DND-41 (cell line): ENCODE measurements at regions not wholly inside any gene's neighbourhood (a gene's known extent, or its start where the extent isn't known, plus 50 kb on each side); places are given as distances from the start of the nearest gene placed in this dataset.

ENCODE experiments used
- ATAC-seq: fragments of 200-7000 bp; cut with Tn5 transposase; 3 replicates; pipeline ENCODE4 v1.9.1; 2021; ENCODE audit warnings: low read depth; ENCODE audit not compliant: insufficient read depth
- DNase-seq: peaks from one replicate; pipeline ENCODE4 v3.0.0-alpha.2; 2020
- H2AFZ ChIP-seq: 2 replicates; pipeline ENCODE4 v1.6.0; 2012; ENCODE audit warnings: low read depth, low read length
- H3K27ac ChIP-seq: 2 replicates; pipeline ENCODE4 v1.5.1; 2012; ENCODE audit warnings: low read length, inconsistent platforms
- H3K27me3 ChIP-seq: fragments of 200-600 bp; sonication (generic); 2 replicates; pipeline ENCODE4 v1.6.0; 2012; ENCODE audit warnings: low read length, mild to moderate bottlenecking, inconsistent platforms; ENCODE audit not compliant: insufficient read depth, poor library complexity
- H3K36me3 ChIP-seq: 2 replicates; pipeline ENCODE4 v1.5.1; 2012; ENCODE audit warnings: low read length, inconsistent platforms; ENCODE audit not compliant: insufficient read depth
- H3K4me1 ChIP-seq: 2 replicates; pipeline ENCODE4 v1.5.1; 2012; ENCODE audit warnings: mild to moderate bottlenecking, low read length; ENCODE audit not compliant: insufficient read depth
- H3K4me2 ChIP-seq: 2 replicates; pipeline ENCODE4 v1.6.0; 2012; ENCODE audit warnings: mild to moderate bottlenecking, moderate library complexity, low read length, inconsistent platforms; ENCODE audit not compliant: insufficient read depth
- H3K4me3 ChIP-seq, 2 experiments: fragments of 200-600 bp in 1 of 2; shearing (Covaris generic) in 1 of 2; 2 replicates each; pipeline ENCODE4 v1.5.1; 2012 to 2016; ENCODE audit warnings: inconsistent platforms in 2 of 2, low read length in 2 of 2, mild to moderate bottlenecking in 2 of 2, low read depth in 1 of 2, moderate library complexity in 1 of 2
- H3K79me2 ChIP-seq: 2 replicates; pipeline ENCODE4 v1.6.0; 2012; ENCODE audit warnings: low read length, inconsistent platforms; ENCODE audit not compliant: insufficient read depth
- H3K9ac ChIP-seq: 2 replicates; pipeline ENCODE4 v1.6.0; 2012; ENCODE audit warnings: low read depth, mild to moderate bottlenecking, inconsistent platforms, low read length, moderate library complexity
- H3K9me3 ChIP-seq: 2 replicates; pipeline ENCODE4 v1.5.1; 2012; ENCODE audit warnings: low read length, moderate library complexity, mild to moderate bottlenecking, inconsistent platforms; ENCODE audit not compliant: insufficient read depth, severe bottlenecking
- H4K20me1 ChIP-seq: 2 replicates; pipeline ENCODE4 v1.6.0; 2012; ENCODE audit warnings: low read length; ENCODE audit not compliant: insufficient read depth
- EZH2 ChIP-seq: IDR thresholded peaks from 3 replicates; pipeline ENCODE4 v1.6.1; 2012; ENCODE audit warnings: borderline replicate concordance, low read depth, mild to moderate bottlenecking, moderate library complexity, low read length, inconsistent platforms; ENCODE audit not compliant: severe bottlenecking
- TF ChIP-seq, protein P1 (sequence below): IDR thresholded peaks from 2 replicates; pipeline ENCODE4 v1.5.1; 2012; ENCODE audit warnings: borderline replicate concordance, low read length, moderate library complexity, mild to moderate bottlenecking; ENCODE audit not compliant: poor library complexity, severe bottlenecking; ENCODE audit errors: extremely low read depth

DNA sequence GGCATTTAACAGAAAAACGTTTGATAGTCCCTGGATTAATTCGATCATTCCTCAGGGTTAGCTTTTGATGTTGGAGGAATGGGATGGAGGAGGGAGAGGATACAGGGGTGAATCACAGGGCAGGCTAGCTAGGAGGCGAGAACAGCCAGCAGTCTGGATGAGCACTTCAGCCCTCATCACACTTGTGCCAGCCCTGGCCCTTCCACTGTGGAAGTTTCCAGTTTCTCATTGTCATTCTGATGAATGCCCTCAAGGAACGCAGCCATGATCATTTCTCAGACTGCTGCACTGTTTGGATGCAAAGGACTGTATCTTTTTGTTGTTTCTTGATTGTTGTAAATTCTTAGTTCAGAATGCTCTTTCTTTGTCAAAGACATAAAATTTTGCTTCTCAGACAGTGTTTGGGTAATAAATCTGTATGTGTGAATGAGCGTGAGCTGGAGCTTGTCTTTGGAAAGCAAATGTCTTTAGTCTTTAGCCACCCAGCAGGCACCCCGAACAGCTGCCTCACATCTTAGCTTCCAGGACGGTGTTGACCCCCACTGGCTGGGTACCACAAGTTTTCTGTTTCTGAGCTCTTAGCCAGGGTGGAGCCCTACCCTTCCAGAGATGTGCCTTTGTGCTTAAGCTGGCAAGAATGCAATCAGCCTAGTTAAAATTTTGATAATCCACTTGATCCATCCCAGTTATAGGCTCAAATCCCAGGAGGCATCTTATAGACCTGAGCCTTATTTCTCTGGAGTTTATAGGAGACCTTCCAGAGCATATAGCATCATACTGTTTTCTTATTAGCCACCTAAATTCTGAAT is 121.1 kb downstream of the PDCD6IP start:
- H3K36me3 ChIP-seq, result no peaks in the 10 kb centered on the region
- H3K4me2 ChIP-seq, result no peak overlapping the region
- no peak overlapping the region for H2AFZ ChIP-seq
- TF ChIP-seq EZH2, result no peak
- TF ChIP-seq, protein P1, sequence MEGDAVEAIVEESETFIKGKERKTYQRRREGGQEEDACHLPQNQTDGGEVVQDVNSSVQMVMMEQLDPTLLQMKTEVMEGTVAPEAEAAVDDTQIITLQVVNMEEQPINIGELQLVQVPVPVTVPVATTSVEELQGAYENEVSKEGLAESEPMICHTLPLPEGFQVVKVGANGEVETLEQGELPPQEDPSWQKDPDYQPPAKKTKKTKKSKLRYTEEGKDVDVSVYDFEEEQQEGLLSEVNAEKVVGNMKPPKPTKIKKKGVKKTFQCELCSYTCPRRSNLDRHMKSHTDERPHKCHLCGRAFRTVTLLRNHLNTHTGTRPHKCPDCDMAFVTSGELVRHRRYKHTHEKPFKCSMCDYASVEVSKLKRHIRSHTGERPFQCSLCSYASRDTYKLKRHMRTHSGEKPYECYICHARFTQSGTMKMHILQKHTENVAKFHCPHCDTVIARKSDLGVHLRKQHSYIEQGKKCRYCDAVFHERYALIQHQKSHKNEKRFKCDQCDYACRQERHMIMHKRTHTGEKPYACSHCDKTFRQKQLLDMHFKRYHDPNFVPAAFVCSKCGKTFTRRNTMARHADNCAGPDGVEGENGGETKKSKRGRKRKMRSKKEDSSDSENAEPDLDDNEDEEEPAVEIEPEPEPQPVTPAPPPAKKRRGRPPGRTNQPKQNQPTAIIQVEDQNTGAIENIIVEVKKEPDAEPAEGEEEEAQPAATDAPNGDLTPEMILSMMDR, result no peak
- no peak overlapping the region for H3K4me3 ChIP-seq
- H3K4me1 ChIP-seq, result peaks cover 11% of the 10 kb centered on the region
- no peak overlapping the region for H3K9ac ChIP-seq
- H3K9me3 ChIP-seq, result no peaks in the 10 kb centered on the region
- H3K27me3 ChIP-seq, result no peaks in the 10 kb centered on the region
- H3K79me2 ChIP-seq, result no peaks in the 10 kb centered on the region
- ATAC-seq (no peak), DNase-seq (no peak)
- H3K27ac ChIP-seq, result no peak overlapping the region
- H4K20me1 ChIP-seq, result no peaks in the 10 kb centered on the region

DNA sequence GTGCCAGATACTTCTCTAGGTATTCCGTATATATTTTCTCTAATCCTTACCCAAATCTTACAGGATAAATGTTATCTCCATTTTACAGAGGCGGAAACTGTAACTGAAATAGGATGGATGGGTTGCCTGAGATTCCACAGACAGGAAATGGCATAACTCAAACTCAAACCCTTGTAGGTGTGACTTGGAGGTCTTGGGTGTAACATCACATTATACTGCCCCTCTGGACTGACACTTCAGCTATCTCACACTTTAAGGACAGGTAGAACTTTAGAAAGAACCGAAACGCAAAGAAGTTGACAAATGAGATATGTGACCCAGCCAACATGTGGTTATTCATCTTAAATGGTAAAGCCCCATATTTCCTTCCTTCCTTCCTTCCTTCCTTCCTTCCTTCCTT is 122.1 kb downstream of the PDCD6IP start:
- H4K20me1 ChIP-seq, result no peaks in the 10 kb centered on the region
- no peak overlapping the region for H3K4me2 ChIP-seq
- H3K27me3 ChIP-seq, result no peaks in the 10 kb centered on the region
- H3K4me1 ChIP-seq, result peaks cover 11% of the 10 kb centered on the region
- no peak overlapping the region for H2AFZ ChIP-seq
- no peak overlapping the region for H3K27ac ChIP-seq
- H3K9ac ChIP-seq, result no peak overlapping the region
- no peaks in the 10 kb centered on the region for H3K79me2 ChIP-seq
- H3K36me3 ChIP-seq, result no peaks in the 10 kb centered on the region
- H3K9me3 ChIP-seq, result no peaks in the 10 kb centered on the region
- TF ChIP-seq, protein P1, result no peak
- TF ChIP-seq EZH2, result no peak
- no peak for DNase-seq
- ATAC-seq, result no peak
- no peak overlapping the region for H3K4me3 ChIP-seq

DNA sequence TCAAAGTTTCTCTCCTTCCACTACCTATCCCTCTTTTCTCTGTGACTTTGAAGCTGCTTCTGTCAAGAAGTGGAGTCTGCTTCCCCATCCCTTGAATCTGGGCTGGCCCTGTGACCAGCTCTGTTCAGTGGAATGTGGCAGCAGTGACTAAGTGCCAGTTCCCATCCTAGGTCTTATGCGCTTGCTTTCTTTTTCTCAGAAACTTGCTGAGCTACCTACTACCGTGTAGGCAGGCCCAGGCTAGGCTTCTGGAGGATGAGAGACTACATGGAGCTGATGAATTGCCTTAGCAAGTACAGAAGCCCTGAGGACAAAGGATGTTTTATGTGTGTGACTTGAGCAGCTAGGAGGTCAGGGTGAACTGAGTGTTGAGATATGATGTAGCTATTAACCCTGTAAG is 123.2 kb downstream of the PDCD6IP start:
- Histone ChIP-seq H4K20me1 (no peaks in the 10 kb centered on the region), H3K27me3 (no peaks in the 10 kb centered on the region), H3K4me2 (no peak overlapping the region), H3K4me3 (no peak overlapping the region), H3K36me3 (no peaks in the 10 kb centered on the region), H3K9me3 (no peaks in the 10 kb centered on the region), H3K9ac (no peak overlapping the region), H3K79me2 (no peaks in the 10 kb centered on the region), H2AFZ (no peak overlapping the region), H3K4me1 (peaks cover 11% of the 10 kb centered on the region), H3K27ac (no peak overlapping the region)
- no peak for TF ChIP-seq EZH2
- TF ChIP-seq, protein P1, result no peak
- no peak; the same call in 2 of the 3 replicates for ATAC-seq
- no peak for DNase-seq
